GM18861 (cell line): ENCODE measurements at regions not wholly inside any gene's neighbourhood (a gene's known extent, or its start where the extent isn't known, plus 50 kb on each side); places are given as distances from the start of the nearest gene placed in this dataset.
A peak's percentile ranks its signal among the peaks of the same experiment; 100 is the strongest.
"Not testable (repeated sequence)": the region's sequence is repeated elsewhere in the genome, so short reads cannot be mapped to it uniquely, and the experiment has no call there.

Source experiments
- ATAC-seq: cut with Tn5 transposase; IDR thresholded peaks from one replicate; pipeline ENCODE4 v1.9.1; 2021; ENCODE audit not compliant: unreplicated experiment

DNA sequence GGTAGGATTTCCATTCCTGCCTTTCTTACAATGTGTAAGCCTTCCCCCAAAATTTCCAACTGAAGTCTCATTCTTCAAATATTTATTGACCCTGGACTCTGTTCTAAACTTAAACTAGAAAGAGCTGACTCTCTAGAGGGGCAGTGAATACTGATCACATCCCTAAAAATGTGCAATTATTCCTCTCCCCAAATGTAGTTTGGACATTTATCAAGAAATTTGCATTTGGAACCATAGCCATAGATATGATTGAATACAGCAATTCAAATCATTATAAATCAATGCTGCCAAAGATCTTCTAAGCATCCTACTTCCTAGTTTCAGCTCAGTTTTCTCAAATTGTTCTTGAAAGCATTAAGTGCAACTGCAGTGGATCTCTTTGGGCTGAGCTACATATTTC is 525.7 kb downstream of the RAB28 start:
- no peak for ATAC-seq

DNA sequence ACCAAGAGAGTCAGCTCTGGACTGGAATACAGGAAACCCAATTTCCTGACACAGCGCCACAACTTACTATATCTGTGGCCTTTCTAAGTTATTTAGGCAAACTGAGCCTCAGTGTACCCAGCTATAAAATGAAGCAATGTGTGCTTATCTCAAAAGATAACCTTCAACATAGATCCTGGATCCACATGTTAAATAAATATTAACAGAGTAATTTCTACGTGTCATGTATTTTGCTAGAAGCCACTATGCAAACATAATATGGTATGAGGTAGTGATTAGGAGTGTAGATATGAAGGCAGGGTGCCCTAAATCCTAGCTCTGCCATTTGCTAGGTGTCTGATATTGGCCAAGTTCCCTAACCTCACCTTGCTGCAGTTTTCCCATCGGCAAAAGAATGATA is 527.0 kb downstream of the RAB28 start:
- ATAC-seq = no peak

DNA sequence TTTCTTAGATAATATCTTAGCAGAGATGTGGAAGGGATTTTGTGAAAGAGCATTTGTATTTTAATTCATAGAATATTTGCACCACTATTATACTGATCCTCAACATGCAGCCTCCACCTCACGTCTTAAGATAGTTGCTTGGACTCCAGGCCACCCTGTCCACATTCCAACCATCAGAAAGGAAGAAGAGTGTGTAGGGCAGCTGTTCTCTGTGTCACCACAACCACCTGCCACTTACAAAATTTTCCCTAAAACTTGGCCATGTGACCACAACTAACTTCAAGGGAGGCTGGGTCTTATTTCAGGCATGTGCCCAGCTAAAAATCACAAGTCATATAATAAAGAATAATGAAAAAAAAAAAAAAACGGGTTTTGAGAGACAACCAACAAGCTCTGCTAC is 528.1 kb downstream of the RAB28 start:
- no peak for ATAC-seq

DNA sequence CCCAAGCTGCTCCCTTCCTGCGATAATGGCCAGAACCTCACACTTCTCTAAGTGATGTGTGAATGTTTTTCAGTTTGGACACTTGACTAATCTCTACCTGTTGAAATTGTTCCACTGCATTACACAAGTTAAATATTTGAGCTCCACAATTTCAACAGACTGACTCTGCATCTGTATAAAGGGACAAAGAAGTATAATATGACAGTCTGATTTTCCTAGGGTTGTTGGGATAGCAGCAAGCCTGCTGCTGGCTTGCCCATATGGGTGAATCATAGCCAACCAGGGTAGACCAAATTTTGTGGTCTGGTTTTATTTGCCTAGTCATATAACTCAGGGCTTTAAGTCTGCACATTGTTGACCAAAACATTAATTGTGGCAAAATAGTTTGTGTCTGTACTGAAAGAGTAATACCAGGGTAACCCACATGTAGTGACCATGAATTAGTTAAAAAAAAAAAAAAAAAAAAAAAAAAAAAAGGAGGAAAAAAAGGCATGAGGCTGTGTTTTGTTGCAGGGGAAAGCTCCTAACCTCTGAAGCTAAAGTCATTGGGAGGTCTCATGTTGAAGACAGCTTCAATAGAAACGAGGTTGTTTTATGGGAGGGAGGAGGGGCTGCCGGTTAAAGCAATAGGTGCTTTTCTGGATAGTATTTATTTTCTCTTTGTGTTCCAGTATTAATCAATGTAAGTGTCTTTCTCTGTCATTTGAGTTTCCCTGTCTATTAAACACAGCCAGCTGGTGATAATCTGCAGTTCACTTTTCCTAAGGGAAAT is 534.2 kb downstream of the RAB28 start:
- no peak for ATAC-seq

DNA sequence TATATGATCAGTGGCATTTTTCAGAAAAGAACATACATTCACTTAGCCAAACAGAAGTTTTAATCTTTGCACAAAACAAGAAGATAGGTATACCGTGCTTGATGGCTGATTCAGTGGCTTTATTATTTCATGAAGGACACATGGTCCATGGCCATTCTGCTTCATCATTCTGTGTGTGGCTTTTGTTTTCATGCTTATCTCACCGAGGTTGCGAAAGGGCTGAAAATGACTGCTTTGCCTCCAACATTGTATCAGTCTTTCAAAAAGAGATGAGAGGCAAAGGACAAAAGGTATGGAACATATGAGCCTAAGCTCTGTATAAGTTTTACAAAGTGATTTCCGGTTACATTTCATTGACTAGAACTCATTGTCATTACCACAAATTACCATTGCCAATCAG is 541.1 kb downstream of the RAB28 start:
- ATAC-seq = no peak

DNA sequence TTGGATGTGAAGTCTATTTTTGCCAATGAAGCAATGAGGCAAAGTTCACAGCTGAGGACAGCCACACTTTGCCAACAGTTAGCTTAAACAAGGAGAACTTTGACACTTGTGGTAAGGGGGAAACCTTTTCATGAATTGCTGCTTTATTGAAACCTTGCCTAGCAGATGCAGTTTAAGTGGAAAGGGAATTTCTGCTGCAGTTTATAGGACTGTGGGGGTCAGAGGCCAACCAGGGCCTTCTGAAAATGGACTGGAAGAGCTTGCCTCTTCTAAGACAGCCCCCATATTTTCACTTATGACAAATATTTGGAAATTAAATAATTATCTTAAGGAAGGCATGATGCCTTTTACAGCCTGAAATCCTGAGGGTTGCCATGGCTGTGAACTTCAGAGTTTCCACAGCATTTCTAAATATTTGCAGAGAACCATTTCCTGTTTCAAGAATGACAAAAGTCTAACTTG is 550.3 kb downstream of the RAB28 start:
- no peak for ATAC-seq

DNA sequence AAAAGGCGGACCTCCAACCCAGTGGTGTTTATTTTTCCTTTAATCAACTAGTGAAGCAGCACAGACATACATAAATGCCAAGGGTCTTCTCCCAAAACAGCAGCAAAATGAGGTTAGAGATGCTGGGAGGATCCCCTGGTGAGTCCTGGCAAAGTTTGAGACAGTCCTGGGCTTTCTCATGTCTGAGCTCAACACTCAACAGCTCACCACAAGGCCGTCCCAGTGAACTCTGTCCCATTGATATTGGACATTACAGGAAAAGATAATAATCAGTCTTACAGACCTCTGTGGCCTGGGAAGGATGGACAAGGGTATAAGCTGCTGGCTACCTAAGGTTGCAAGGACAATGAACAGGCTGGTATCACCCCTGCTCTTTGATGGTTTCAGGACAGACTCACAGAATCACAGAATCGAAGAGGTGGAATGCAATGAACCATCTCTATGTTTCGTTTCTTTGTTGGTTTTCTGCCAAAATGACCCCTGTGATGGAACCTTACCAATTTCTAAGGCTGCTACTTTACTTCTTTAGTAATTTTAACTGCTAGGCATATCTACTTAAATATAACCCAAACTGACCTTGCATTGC is 551.8 kb downstream of the RAB28 start:
- ATAC-seq = no peak

DNA sequence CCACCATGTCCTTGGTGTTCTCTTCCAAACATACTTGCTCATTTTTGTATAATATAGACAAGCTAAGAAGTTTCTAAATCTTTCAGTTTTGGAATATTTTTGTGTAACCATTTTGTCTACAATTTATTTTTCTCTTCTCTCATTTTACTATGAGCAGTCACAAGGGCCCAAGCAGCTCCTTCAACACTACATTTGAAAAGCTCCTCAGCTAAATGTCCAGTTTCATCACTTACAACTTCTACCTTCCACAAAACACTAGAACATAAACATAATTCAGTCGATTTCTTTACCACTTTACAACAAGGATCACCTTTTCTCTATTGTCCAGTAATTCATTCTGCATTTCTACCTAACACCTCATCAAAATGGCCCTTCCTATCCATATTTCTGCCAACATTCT is 554.4 kb downstream of the RAB28 start:
- no peak for ATAC-seq

DNA sequence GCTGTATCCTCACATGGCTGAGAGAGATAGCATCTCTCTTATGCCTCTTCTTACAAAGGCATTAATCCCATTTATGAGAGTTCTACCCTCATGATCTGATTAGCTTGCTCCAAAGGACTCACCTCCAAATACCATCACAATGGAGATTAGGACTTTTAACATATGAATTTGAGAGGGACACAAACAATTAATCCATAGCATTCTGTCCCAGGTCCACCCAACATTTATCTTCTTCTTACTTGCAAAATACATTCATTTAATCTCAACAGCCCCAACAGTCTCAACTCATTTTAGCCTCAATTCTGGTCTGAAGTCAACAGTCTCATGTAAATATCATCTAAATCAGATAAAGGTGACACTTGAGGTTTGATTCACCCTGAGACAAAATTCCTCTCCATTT is 555.4 kb downstream of the RAB28 start:
- no peak for ATAC-seq

DNA sequence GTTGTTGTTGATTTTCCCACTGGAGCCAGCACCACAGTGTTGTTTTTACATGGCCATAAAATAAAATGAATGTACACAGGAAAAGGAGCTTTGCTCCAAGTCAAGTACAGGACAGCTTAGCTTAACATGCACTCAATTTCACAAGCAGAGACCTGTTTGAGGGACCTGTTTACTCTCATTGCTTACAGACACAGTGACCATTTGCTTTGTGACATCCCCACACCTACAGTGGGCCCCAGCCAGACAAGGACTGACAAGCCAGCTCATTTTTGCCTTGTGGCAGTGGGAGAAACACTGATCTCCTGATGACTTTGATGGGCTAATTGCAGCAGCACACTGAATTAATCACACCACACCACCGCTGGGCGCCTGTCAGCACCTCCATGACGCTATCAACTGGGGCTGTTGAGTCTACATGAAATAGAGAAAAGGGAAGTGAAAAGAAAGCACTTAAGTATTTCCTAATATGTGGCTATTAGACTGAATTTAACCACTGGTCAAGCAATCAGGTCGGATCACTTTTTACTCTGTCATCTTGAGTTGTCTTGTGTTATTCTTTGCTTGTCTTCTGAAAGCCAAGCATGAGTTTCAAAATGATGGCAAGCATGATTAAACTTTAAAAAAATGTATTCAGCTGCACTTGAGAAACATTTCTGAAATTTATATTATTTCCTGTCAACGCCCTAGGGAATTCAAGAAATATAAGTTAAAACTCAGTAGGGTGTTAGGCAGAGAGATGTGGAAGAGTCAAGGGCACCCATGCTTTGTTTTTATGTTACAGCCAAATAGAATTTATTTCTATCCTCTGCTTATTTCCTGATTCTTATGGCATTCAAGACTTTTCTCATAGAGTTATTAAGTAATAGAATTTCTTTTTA is 557.7 kb downstream of the RAB28 start:
- peak; percentile 71 for ATAC-seq

DNA sequence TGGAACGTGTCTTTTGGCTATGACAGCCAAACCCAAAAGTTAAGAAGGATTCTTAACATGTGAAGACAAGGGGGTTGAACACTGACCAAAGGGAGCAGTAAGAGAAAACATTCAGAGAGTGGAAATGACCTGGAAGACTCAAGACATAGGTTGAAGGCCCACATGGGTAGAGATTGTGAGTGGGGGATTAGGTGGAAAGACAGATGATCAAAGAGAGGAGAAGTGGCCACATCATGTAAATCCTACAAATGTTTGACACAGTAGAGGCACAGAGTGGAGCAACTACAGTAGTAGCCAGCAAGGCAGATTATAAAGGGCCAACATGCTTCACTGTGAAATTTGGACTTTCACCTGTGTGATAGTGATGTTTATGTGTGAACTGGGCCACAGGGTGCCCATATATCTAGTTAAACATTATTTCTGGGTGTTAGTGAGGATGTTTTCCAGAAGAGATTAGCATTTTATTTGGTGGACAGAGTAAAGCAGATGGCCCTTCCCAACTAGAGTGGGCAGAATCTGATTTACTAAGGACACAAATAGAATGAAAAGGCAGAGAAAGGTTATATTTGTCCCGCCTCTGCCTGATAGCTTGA is 559.3 kb downstream of the RAB28 start:
- no peak for ATAC-seq

DNA sequence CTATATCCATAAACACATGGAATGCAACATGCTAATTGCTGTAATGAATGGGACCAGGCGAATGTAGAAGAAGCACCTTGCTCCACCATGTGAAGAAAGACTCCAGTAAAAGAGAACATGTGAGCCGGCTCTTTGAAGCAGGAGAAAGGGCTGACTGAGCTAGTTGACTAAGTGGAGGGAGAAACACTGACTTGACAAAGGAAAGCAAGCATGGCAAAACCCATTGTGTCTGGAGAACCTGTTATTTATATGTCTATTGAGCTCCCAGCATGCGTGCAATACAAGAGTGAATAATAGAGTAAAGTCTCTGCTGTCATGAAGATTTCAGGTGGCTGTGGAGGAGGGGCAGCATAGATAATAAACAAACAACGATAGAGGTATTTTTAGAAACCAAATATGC is 559.9 kb downstream of the RAB28 start:
- no peak for ATAC-seq

DNA sequence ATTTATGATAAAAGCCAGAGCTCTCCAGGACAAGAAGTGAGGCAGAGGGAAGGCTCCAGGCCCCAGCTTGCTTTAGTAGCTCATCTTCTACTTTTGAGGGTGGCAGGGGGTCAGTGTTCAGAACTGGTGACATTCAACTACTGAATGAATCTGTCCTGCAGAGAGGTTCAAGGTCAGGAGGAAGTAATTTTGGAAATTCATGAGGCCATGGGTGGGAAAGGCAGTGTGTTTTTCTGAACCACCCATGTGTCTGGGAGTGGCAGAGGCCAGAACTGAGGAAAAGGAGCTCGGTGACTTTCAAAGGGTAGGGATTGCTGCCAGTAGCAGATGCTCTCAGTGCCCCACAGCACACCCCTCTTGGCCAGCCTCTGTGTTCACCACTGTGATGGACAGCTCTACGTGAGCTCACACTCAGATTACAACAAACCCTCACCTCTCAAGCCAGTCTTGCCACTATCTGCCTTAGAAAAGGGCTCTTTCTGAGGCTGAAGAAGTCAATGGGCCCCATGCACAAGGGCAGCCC is 571.2 kb downstream of the RAB28 start:
- no peak for ATAC-seq

DNA sequence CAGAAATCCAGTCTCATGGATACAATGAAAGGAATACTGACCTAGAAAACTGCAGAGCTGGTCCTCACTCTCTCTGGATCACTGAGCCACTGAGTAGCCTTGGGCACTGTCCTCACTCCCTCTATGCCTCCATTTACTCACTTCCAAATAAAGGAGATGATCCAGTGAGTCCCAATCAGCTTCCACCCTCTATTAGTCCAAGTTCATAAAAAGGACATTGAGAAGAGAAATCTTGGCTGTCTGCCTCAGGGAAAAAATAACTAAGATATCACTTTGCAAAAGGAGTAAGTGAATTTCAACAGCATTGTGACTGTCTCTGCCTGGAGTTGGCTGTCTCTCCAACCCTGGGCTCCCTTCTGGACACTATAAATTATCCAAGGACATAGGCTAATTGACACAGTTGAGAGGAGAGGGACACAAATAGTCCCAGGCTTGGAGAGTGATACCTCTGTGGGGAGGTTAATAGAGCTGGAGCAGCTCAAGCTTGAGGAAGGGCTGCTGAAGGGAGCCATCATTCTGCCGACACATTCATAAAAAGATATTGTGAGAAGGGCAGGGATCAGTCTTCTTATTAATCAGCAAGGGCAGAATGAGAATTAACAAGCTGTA is 572.3 kb downstream of the RAB28 start:
- no peak for ATAC-seq

DNA sequence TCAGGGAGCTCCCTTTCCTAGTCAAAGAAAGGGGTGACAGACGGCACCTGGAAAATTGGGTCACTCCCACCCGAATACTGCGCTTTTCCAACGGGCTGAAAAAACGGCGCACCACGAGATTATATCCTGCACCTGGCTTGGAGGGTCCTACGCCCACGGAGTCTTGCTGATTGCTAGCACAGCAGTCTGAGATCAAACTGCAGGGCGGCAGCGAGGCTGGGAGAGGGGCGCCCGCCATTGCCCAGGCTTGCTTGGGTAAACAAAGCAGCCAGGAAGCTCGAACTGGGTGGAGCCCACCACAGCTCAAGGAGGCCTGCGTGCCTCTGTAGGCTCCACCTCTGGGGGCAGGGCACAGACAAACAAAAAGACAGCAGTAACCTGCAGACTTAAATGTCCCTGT is 580.5 kb downstream of the RAB28 start:
- not testable (repeated sequence) for ATAC-seq

DNA sequence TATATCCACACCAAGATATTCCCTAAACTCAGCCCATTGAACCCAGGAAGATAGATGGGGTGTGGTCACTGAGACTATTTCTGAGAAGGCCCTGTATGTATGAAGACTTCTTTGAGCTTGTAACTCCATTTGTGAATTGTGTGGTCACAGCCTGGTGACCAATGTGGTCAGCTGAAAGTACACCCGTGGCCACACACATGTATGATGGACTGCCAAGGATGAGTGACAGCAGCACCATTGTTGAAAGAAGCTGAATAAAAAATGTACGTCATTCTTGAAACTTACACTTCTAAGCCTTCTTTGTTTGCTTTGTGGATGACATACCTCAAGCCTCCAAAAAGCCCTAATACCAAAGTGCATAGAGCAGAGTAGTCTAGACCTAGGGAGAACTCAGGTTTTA is 581.4 kb downstream of the RAB28 start:
- no peak for ATAC-seq

DNA sequence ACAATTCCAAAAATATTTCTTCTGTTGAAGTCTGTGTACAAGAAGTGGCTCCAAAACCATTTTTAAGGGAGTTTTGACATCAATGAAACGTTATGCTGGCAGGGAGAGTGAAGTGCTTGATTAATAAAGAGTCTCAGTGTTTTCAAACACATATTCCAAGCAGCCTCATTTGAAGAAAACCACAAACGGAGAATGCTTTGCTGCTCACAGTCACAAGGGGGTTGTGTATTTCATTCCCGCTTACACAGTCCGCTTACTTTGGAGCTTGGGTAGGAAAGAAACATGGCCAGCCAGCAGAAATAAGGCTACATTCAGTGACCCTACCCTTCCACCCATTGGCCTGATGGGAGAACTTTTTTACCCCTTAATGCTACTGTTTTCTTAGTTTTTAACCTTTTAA is 586.2 kb downstream of the RAB28 start:
- no peak for ATAC-seq

DNA sequence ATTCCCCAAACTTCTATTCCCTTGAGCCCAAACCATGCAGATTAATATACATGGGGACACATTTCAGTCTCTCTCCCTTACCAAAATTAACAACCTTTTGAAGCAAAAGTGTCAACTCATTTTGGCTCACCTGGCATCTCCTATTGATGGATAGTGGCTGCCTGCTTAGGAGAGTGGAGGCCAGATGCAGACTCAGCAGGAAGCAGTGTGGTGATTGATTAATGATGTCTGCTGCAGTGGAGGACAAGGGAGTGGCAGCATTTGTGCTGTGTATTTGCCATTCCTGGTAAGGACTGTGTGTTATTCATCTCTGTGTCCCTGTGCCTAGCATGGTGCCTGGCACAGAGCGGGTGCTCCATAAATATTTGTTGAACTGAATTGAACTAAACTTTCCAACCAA is 590.1 kb downstream of the RAB28 start:
- no peak for ATAC-seq

DNA sequence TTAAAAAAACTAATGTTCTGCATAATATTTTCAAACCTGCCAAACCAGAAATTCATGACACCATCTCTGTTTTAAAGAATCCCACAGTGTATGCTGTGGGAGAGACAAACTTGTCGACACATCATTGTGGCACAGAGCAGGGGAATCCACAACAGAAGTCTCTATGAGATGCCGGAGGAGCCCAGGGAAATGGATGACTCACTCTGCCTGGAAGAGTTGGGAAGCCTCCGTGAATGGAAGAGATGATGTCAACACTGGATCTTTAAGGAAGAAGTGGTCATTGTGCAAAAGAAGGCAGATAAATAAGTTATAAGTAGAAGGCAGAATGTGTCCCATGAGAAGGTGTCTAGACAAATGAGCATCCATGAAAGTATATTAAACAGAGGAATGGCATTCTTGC is 595.1 kb downstream of the RAB28 start:
- no peak for ATAC-seq

DNA sequence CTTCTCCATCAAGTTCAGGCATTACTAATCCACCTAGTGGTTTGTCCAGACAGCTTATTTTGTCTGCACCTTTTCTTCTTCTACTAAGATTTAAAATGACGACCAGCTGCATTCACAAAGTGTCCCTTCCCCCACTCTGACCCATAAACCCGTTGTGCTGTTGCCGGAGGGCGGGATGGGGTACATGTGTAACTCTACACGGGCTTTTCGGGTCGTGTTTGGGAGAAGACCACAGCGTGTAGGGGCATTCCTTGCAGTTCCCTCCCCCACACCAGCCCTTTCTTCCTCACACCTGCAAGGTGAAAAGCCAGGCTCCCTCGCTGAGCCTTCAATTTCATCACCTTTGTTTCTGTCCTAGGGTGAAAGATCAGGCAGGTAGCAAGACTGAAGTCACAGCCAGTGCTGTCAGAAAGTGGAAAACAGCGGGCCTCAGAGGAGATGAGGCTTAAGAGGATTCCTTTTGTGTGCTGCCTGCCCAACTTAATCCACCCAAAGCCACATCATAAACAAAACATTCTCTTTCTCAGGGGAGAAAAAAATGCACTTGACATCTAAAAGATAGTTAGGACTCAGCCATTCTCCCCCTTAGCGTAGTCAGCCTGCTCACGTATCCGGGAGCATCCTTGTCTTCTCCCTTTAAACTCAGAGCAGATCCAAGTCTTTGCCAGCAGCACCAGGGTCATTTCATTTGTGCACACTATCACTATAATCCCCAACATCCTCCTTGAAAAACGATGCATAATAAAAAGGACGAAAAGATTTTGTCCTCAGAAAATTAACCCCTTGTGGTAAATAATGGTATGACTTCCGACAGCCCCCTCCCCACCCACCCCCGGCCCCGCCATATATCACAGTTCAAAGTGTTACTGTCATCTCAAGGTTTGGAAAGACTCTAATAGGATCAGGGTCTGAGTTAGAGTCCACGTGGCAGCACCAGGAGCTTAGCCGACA is 599.0 kb downstream of the RAB28 start:
- no peak for ATAC-seq
